GM12873 (cell line): ENCODE measurements at regions not wholly inside any gene's neighbourhood (a gene's known extent, or its start where the extent isn't known, plus 50 kb on each side); places are given as distances from the start of the nearest gene placed in this dataset.

Source experiments
- CTCF ChIP-seq: IDR thresholded peaks from 2 replicates; pipeline ENCODE4 v1.5.1; 2012; ENCODE audit warnings: low read depth, mild to moderate bottlenecking, moderate library complexity, low read length, control low read depth; ENCODE audit not compliant: insufficient read depth; ENCODE audit errors: missing control alignments

GRCh38 chr13:73251626-73252265 lies 192.9 kb downstream of the KLF5 start:
- TF ChIP-seq CTCF = no peak

- TF ChIP-seq CTCF = no peak
These were observed 191.3 kb downstream of the KLF5 start for GRCh38 chr13:73250061-73250460.

GRCh38 chr13:73248711-73249580 lies 190.1 kb downstream of the KLF5 start:
- no peak for TF ChIP-seq CTCF

- no peak for TF ChIP-seq CTCF
These were observed 189.3 kb downstream of the KLF5 start for GRCh38 chr13:73248154-73248553.

GRCh38 chr13:73245246-73245645 lies 186.4 kb downstream of the KLF5 start:
- TF ChIP-seq CTCF = no peak

- TF ChIP-seq CTCF = no peak
These were observed 185.7 kb downstream of the KLF5 start for GRCh38 chr13:73244467-73244866.

- TF ChIP-seq CTCF = no peak
These were observed 183.8 kb downstream of the KLF5 start for GRCh38 chr13:73242515-73243015.
